Smooth muscle cell (in vitro differentiated cells): ENCODE measurements at regions not wholly inside any gene's neighbourhood (a gene's known extent, or its start where the extent isn't known, plus 50 kb on each side); places are given as distances from the start of the nearest gene placed in this dataset.

Experiments used
- DNase-seq: peaks from one replicate; lab custom pipeline; 2025; ENCODE audit not compliant: unreplicated experiment; lab: John Stamatoyannopoulos, UW
- H2AFZ ChIP-seq: fragments of 200-600 bp; sonication (generic); 2 replicates; pipeline ENCODE4 v1.6.0; 2016; ENCODE audit warnings: antibody characterized with exemption, low read depth, mild to moderate bottlenecking
- H3F3A ChIP-seq: fragments of 200-600 bp; sonication (generic); 2 replicates; pipeline ENCODE4 v1.6.0; 2017; ENCODE audit warnings: antibody characterized with exemption, low read depth
- H3K27ac ChIP-seq: fragments of 200-600 bp; sonication (generic); 2 replicates; pipeline ENCODE4 v1.5.1; 2016; ENCODE audit warnings: low read depth, mild to moderate bottlenecking
- H3K27me3 ChIP-seq: fragments of 200-600 bp; sonication (generic); 2 replicates; pipeline ENCODE4 v1.6.1; 2016; ENCODE audit warnings: low read depth, mild to moderate bottlenecking
- H3K36me3 ChIP-seq: fragments of 200-600 bp; sonication (generic); 2 replicates; pipeline ENCODE4 v1.5.1; 2016; ENCODE audit warnings: low read depth
- H3K4me1 ChIP-seq: fragments of 200-600 bp; sonication (generic); 2 replicates; pipeline ENCODE4 v1.5.1; 2016; ENCODE audit warnings: low read depth
- H3K4me2 ChIP-seq: fragments of 200-600 bp; sonication (generic); 2 replicates; pipeline ENCODE4 v1.6.0; 2016; ENCODE audit warnings: mild to moderate bottlenecking
- H3K4me3 ChIP-seq: fragments of 200-600 bp; sonication (generic); 2 replicates; pipeline ENCODE4 v1.5.1; 2016; ENCODE audit warnings: mild to moderate bottlenecking
- H3K79me2 ChIP-seq: fragments of 200-600 bp; sonication (generic); 2 replicates; pipeline ENCODE4 v1.6.0; 2016; ENCODE audit warnings: low read depth, mild to moderate bottlenecking
- H3K9ac ChIP-seq: fragments of 200-600 bp; sonication (generic); 2 replicates; pipeline ENCODE4 v1.6.0; 2016; ENCODE audit warnings: low read depth
- H3K9me3 ChIP-seq: fragments of 200-600 bp; sonication (generic); replicated peaks from 2 replicates; pipeline ENCODE4 v1.5.1; 2016; ENCODE audit warnings: low read depth
- H4K20me1 ChIP-seq: fragments of 200-600 bp; sonication (generic); 2 replicates; pipeline ENCODE4 v1.6.0; 2016; ENCODE audit warnings: low read depth
- CTCF ChIP-seq: fragments of 200-600 bp; sonication (generic); IDR thresholded peaks from 2 replicates; pipeline ENCODE4 v1.5.1; 2017; ENCODE audit warnings: borderline replicate concordance, mild to moderate bottlenecking, antibody characterized with exemption; ENCODE audit not compliant: insufficient read depth, poor library complexity, severe bottlenecking
- WGBS: methylation state at CpG from one replicate; pipeline ENCODE4 v1.1.7; 2016; ENCODE audit warnings: low lambda C conversion rate; 5-methylcytosine and 5-hydroxymethylcytosine counted together

- H3K79me2 ChIP-seq: no peaks in the 10 kb centered on the region
- DNase-seq: no peak
- H3K4me3 ChIP-seq: no peak overlapping the region
- no peak overlapping the region for H2AFZ ChIP-seq
- H3K36me3 ChIP-seq: no peaks in the 10 kb centered on the region
- H3F3A ChIP-seq: no peaks in the 10 kb centered on the region
- H3K4me2 ChIP-seq: no peak overlapping the region
- H3K27ac ChIP-seq: no peak overlapping the region
- no peak for TF ChIP-seq CTCF
- no peaks in the 10 kb centered on the region for H4K20me1 ChIP-seq
- no peaks in the 10 kb centered on the region for H3K4me1 ChIP-seq
- peaks cover 11% of the 10 kb centered on the region for H3K27me3 ChIP-seq
- no peak overlapping the region for H3K9ac ChIP-seq
- H3K9me3 ChIP-seq: no peaks in the 10 kb centered on the region
Measured at GRCh38 chr7:18347170-18347569, 148.4 kb upstream of the HDAC9 start.

- no peak overlapping the region for H2AFZ ChIP-seq
- no peak overlapping the region for H3K4me3 ChIP-seq
- WGBS: 80% methylated on average over 7 of the region's 7 CpGs
- no peak for DNase-seq
- H3K79me2 ChIP-seq: no peaks in the 10 kb centered on the region
- H3K9me3 ChIP-seq: no peaks in the 10 kb centered on the region
- no peak overlapping the region for H3K9ac ChIP-seq
- H3K27ac ChIP-seq: no peak overlapping the region
- TF ChIP-seq CTCF: no peak
- H3K4me1 ChIP-seq: no peaks in the 10 kb centered on the region
- H4K20me1 ChIP-seq: no peaks in the 10 kb centered on the region
- H3K4me2 ChIP-seq: no peak overlapping the region
- no peaks in the 10 kb centered on the region for H3F3A ChIP-seq
- H3K27me3 ChIP-seq: peaks cover 11% of the 10 kb centered on the region
- H3K36me3 ChIP-seq: no peaks in the 10 kb centered on the region
Measured at GRCh38 chr7:18350678-18351077, 144.9 kb upstream of the HDAC9 start.

- Histone ChIP-seq H3K9ac (no peak overlapping the region), H3K4me1 (no peaks in the 10 kb centered on the region)
- WGBS: 47% methylated on average over 7 of the region's 7 CpGs
Measured at GRCh38 chr7:18352339-18353255, 143.0 kb upstream of the HDAC9 start.

More at GRCh38 chr7:18352339-18353255, 143.0 kb upstream of the HDAC9 start:
- Histone ChIP-seq H3K79me2 (no peaks in the 10 kb centered on the region), H3K27ac (no peak overlapping the region), H3F3A (no peaks in the 10 kb centered on the region), H3K4me3 (no peak overlapping the region), H3K36me3 (no peaks in the 10 kb centered on the region), H4K20me1 (no peaks in the 10 kb centered on the region), H3K4me2 (peak overlapping the region; percentile 71), H3K9me3 (no peaks in the 10 kb centered on the region), H3K27me3 (no peaks in the 10 kb centered on the region), H2AFZ (peak overlapping the region; percentile 16)
- peak; percentile 76 for TF ChIP-seq CTCF
- DNase-seq: no peak
